Endothelial cell of umbilical vein (primary cell): ENCODE measurements at regions not wholly inside any gene's neighbourhood (a gene's known extent, or its start where the extent isn't known, plus 50 kb on each side); places are given as distances from the start of the nearest gene placed in this dataset.

ENCODE experiments used
- BruUV-seq: library from RNA; stranded (reverse); fragments of 400-500 nt; replicated peaks from 2 replicates; lab custom pipeline; 2021; lab: Mats Ljungman, UMichigan
- CTCF ChIA-PET: fragments of 300-600, 350-600 bp; sonication (Branson Sonifier 250); formaldehyde crosslinking; loops from one replicate; lab custom pipeline; 2021; ENCODE audit warnings: antibody characterized with exemption, inconsistent platforms; lab: Charles Lee
- POLR2A ChIA-PET: fragments of 300-600, 350-600 bp; sonication (Branson Sonifier 250); formaldehyde crosslinking; loops from one replicate; lab custom pipeline; 2021; ENCODE audit warnings: antibody characterized with exemption, inconsistent platforms; lab: Charles Lee
- DNase-seq: peaks from one replicate; pipeline ENCODE4 v3.0.0-alpha.2; 2011; ENCODE audit warnings: low read depth, low spot score
- FAIRE-seq: peaks from 2 replicates; lab custom pipeline; 2011; peaks lifted over from hg19 to GRCh38; lab: Jason Lieb, UNC
- H2AFZ ChIP-seq: 2 replicates; pipeline ENCODE4 v1.6.0; 2012; ENCODE audit warnings: low read depth, low read length, control low read depth, inconsistent platforms
- H3K27ac ChIP-seq: 2 replicates; pipeline ENCODE4 v1.5.1; 2011; ENCODE audit warnings: low read depth, mild to moderate bottlenecking, control low read depth, low read length, moderate library complexity; ENCODE audit not compliant: insufficient read depth
- H3K27me3 ChIP-seq, 2 experiments: 2 replicates each; pipeline versions ENCODE4 v1.6.0 to v1.6.1; 2011; ENCODE audit warnings: low read length in 2 of 2, mixed read lengths in 1 of 2; ENCODE audit not compliant: control insufficient read depth in 2 of 2, insufficient read depth in 2 of 2
- H3K36me3 ChIP-seq, 2 experiments: 2 replicates in 1 of 2; 3 replicates in 1 of 2; pipeline ENCODE4 v1.5.1; 2011; ENCODE audit warnings: low read length in 2 of 2, mild to moderate bottlenecking in 1 of 2, moderate library complexity in 1 of 2; ENCODE audit not compliant: control insufficient read depth in 2 of 2, insufficient read depth in 2 of 2; ENCODE audit errors: extremely low read depth in 1 of 2
- H3K4me1 ChIP-seq: 3 replicates; pipeline ENCODE4 v1.5.1; 2011; ENCODE audit warnings: mild to moderate bottlenecking, low read length; ENCODE audit not compliant: control insufficient read depth, insufficient read depth; ENCODE audit errors: extremely low read depth
- H3K4me2 ChIP-seq: 2 replicates; pipeline ENCODE4 v1.6.1; 2011; ENCODE audit warnings: low read length, control low read depth, mixed read lengths; ENCODE audit not compliant: insufficient read depth
- H3K4me3 ChIP-seq, 3 experiments: fragments of 200-600 bp in 1 of 3; sonication (generic), shearing (Covaris generic) in 1 of 3; replicated peaks in 1 of 3; 2 replicates each; pipeline ENCODE4 v1.5.1; 2011 to 2016; ENCODE audit warnings: control low read depth in 3 of 3, low read length in 3 of 3, mild to moderate bottlenecking in 2 of 3, inconsistent platforms in 1 of 3, low read depth in 1 of 3, moderate library complexity in 1 of 3; ENCODE audit not compliant: insufficient read depth in 1 of 3
- H3K79me2 ChIP-seq: 2 replicates; pipeline ENCODE4 v1.6.0; 2012; ENCODE audit warnings: low read length, inconsistent platforms; ENCODE audit not compliant: control insufficient read depth, insufficient read depth
- H3K9ac ChIP-seq: replicated peaks from 2 replicates; pipeline ENCODE3; 2011; ENCODE audit warnings: low read length, control low read depth; ENCODE audit not compliant: insufficient read depth; ENCODE audit errors: extremely low read depth
- H3K9me1 ChIP-seq: replicated peaks from 3 replicates; pipeline ENCODE4 v1.6.0; 2011; ENCODE audit warnings: mild to moderate bottlenecking, low read length; ENCODE audit not compliant: control insufficient read depth, insufficient read depth; ENCODE audit errors: extremely low read depth
- H3K9me3 ChIP-seq: replicated peaks from 2 replicates; pipeline ENCODE4 v1.5.1; 2012; ENCODE audit warnings: low read length, inconsistent platforms; ENCODE audit not compliant: control insufficient read depth, insufficient read depth
- H4K20me1 ChIP-seq: replicated peaks from 2 replicates; pipeline ENCODE3; 2011; ENCODE audit warnings: mild to moderate bottlenecking, low read length; ENCODE audit not compliant: control insufficient read depth, insufficient read depth; ENCODE audit errors: extremely low read depth
- EZH2 ChIP-seq: IDR thresholded peaks from 2 replicates; pipeline ENCODE4 v1.6.1; 2012; ENCODE audit warnings: borderline replicate concordance, low read depth, mild to moderate bottlenecking, moderate library complexity, low read length, inconsistent platforms; ENCODE audit not compliant: severe bottlenecking
- FOS ChIP-seq: IDR thresholded peaks from 2 replicates; pipeline ENCODE4 v1.6.1; 2011; ENCODE audit warnings: mild to moderate bottlenecking, low read length, moderate library complexity, borderline replicate concordance; ENCODE audit not compliant: insufficient read depth
- GATA2 ChIP-seq: IDR thresholded peaks from 2 replicates; pipeline ENCODE4 v1.7.0; 2011; ENCODE audit warnings: low read depth, mild to moderate bottlenecking, moderate library complexity, mixed read lengths, low read length; ENCODE audit not compliant: insufficient read length, insufficient read depth
- JUN ChIP-seq: IDR thresholded peaks from 2 replicates; pipeline ENCODE4 v1.6.1; 2011; ENCODE audit warnings: borderline replicate concordance, low read depth; ENCODE audit not compliant: insufficient read length, insufficient read depth
- MYC ChIP-seq: IDR thresholded peaks from one replicate; pipeline ENCODE4 v1.6.1; 2011; ENCODE audit warnings: mild to moderate bottlenecking, low read depth, low read length
- POLR2A ChIP-seq: IDR thresholded peaks from 2 replicates; pipeline ENCODE4 v1.6.1; 2012; ENCODE audit warnings: low read depth, mild to moderate bottlenecking, control low read depth, low read length
- POLR2AphosphoS5 ChIP-seq: IDR thresholded peaks from 2 replicates; pipeline ENCODE4 v1.6.1; 2012; ENCODE audit warnings: low read depth, mild to moderate bottlenecking, control low read depth, low read length, moderate library complexity; ENCODE audit not compliant: insufficient read depth
- dilution Hi-C: fragments of 300-500 bp; cut with MboI; formaldehyde crosslinking; loops from one replicate; pipeline ENCODE4 v1.15.0; 2019; ENCODE audit warnings: low sequenced_read_pairs; ENCODE audit not compliant: extremely low pct_ligation_motif_present
- intact Hi-C: fragments of 100-400 bp; cut with micrococcal nuclease; formaldehyde crosslinking; loops from one replicate; pipeline ENCODE4 v1.10.0; 2022
- TF ChIP-seq, protein P1 (sequence below), 2 donors: IDR thresholded peaks; 1 replicate in 1 of 2; 2 replicates in 1 of 2; pipeline ENCODE4 v1.5.1; 2011; ENCODE audit warnings: low read length in 2 of 2, mild to moderate bottlenecking in 2 of 2, moderate library complexity in 2 of 2, control low read depth in 1 of 2, inconsistent platforms in 1 of 2, low read depth in 1 of 2; ENCODE audit not compliant: insufficient read depth in 1 of 2; ENCODE audit errors: extremely low read depth in 1 of 2
- TF ChIP-seq, protein P2 (sequence below): IDR thresholded peaks from 2 replicates; pipeline ENCODE4 v1.6.1; 2011; ENCODE audit not compliant: insufficient read depth, insufficient read length

DNA sequence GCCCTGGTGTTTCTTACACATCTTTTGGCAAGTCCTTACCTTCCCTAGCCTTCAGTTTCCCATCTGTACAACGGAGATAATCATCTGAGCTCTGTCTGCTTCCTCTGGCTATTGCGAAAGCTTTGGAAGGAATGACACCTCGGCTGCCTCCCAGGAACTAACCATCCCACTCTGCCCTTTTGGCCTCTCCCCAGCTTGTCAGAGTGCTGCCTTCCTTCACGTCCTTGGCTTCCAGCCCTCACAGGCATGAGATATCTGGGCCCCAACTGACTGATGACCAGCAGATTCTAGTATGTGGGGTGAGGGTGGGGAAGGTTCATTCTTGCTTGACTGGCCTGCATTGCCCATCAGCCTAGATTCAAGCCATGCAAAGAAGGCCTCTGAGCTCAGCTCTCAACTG, 253.1 kb upstream of the FGGY start:
- Histone ChIP-seq H3K27me3 (no peaks in the 10 kb centered on the region), H4K20me1 (no peaks in the 10 kb centered on the region), H3K4me2 (no peak overlapping the region), H3K4me3 (no peak overlapping the region), H3K9me1 (no peaks in the 10 kb centered on the region), H2AFZ (no peak overlapping the region), H3K9me3 (no peaks in the 10 kb centered on the region), H3K27ac (no peak overlapping the region), H3K9ac (no peak overlapping the region), H3K36me3 (no peaks in the 10 kb centered on the region), H3K79me2 (no peaks in the 10 kb centered on the region), H3K4me1 (no peaks in the 10 kb centered on the region)
- intact Hi-C loops: no loop called here
- FAIRE-seq (no peak), DNase-seq (no peak)
- BruUV-seq: no TSS peak
- ChIA-PET POLR2A (no interaction called here), CTCF (interaction anchor here (1.0 kb wide), 1 partner anchor 10 kb away, joined by 3 read pairs; no protein-coding TSS in a partner anchor)
- TF ChIP-seq FOS (no peak), MYC (no peak), POLR2AphosphoS5 (no peak)
- TF ChIP-seq, protein P1, sequence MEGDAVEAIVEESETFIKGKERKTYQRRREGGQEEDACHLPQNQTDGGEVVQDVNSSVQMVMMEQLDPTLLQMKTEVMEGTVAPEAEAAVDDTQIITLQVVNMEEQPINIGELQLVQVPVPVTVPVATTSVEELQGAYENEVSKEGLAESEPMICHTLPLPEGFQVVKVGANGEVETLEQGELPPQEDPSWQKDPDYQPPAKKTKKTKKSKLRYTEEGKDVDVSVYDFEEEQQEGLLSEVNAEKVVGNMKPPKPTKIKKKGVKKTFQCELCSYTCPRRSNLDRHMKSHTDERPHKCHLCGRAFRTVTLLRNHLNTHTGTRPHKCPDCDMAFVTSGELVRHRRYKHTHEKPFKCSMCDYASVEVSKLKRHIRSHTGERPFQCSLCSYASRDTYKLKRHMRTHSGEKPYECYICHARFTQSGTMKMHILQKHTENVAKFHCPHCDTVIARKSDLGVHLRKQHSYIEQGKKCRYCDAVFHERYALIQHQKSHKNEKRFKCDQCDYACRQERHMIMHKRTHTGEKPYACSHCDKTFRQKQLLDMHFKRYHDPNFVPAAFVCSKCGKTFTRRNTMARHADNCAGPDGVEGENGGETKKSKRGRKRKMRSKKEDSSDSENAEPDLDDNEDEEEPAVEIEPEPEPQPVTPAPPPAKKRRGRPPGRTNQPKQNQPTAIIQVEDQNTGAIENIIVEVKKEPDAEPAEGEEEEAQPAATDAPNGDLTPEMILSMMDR (IDR thresholded peaks at IDR 0.05; ENCODE audit: extremely low read depth in 1 of 2, insufficient read depth in 1 of 2, low read depth in 1 of 2, low read length in 2 of 2): no peak
- dilution Hi-C loops: no loop called here

DNA sequence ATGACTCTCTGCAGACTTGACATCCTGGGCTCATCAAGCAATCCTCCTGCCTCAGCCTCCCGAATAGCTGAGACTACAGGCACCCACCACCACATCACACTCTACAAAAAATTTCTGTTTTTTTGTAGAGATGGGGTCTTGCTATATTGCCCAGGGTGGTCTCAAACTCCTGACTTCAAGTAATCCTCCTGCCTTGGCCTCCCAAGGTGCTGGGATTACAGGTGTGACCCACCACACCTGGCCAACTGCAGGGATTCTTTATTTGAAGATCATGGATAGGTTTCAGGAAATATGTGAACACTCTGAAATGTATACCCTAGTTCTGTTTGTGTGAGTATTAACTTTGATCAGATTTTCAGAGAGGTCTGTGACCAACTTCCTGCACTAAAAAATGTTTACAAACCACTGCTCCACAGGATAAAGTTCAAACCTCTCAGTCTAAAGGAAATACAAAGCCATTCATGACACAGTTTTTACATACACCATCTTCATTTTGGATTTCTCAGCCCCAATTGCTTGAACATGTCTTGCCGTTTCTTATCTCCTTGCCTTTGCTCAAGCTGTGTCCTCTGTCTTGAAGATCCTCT, 252.3 kb upstream of the FGGY start:
- CTCF ChIA-PET: no interaction called here
- Histone ChIP-seq H3K27me3 (no peaks in the 10 kb centered on the region), H2AFZ (no peak overlapping the region), H3K9me1 (no peaks in the 10 kb centered on the region), H3K9ac (no peak overlapping the region), H3K4me2 (no peak overlapping the region), H3K4me3 (no peak overlapping the region), H3K4me1 (no peaks in the 10 kb centered on the region), H3K27ac (no peak overlapping the region), H4K20me1 (no peaks in the 10 kb centered on the region), H3K36me3 (no peaks in the 10 kb centered on the region), H3K79me2 (no peaks in the 10 kb centered on the region), H3K9me3 (no peaks in the 10 kb centered on the region)
- FAIRE-seq (no peak), DNase-seq (no peak)
- POLR2A ChIA-PET: no interaction called here
- TF ChIP-seq, protein P2, sequence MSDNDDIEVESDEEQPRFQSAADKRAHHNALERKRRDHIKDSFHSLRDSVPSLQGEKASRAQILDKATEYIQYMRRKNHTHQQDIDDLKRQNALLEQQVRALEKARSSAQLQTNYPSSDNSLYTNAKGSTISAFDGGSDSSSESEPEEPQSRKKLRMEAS: no peak
- no peak for TF ChIP-seq GATA2
- TF ChIP-seq POLR2AphosphoS5: no peak
- TF ChIP-seq POLR2A: no peak
- TF ChIP-seq, protein P1 (IDR thresholded peaks at IDR 0.05; ENCODE audit: extremely low read depth in 1 of 2, insufficient read depth in 1 of 2, low read depth in 1 of 2, low read length in 2 of 2): no peak
- no peak for TF ChIP-seq JUN
- no peak for TF ChIP-seq EZH2
- TF ChIP-seq MYC: no peak
- TF ChIP-seq FOS: no peak
- no TSS peak for BruUV-seq
- intact Hi-C loops: no loop called here
- dilution Hi-C loops: no loop called here
